Brain microvascular endothelial cell (primary cell): ENCODE measurements at regions not wholly inside any gene's neighbourhood (a gene's known extent, or its start where the extent isn't known, plus 50 kb on each side); places are given as distances from the start of the nearest gene placed in this dataset.
"Not testable (repeated sequence)": the region's sequence is repeated elsewhere in the genome, so short reads cannot be mapped to it uniquely, and the experiment has no call there.

Experiments used
- DNase-seq: peaks from one replicate; pipeline ENCODE4 v3.0.0-alpha.2; 2020
- H3K27ac ChIP-seq: fragments of 250-450 bp; sonication (Bioruptor Pico); 2 replicates; pipeline ENCODE4 v1.5.1; 2020; ENCODE audit warnings: mild to moderate bottlenecking, moderate library complexity
- H3K27me3 ChIP-seq: fragments of 250-450 bp; sonication (Bioruptor Pico); replicated peaks from 2 replicates; pipeline ENCODE4 v1.5.1; 2020; ENCODE audit warnings: mild to moderate bottlenecking
- H3K36me3 ChIP-seq: fragments of 250-450 bp; sonication (Bioruptor Pico); replicated peaks from 2 replicates; pipeline ENCODE4 v1.5.1; 2020; ENCODE audit warnings: mild to moderate bottlenecking
- H3K4me3 ChIP-seq: 2 replicates; pipeline ENCODE4 v1.5.1; 2011; ENCODE audit warnings: low read depth, mild to moderate bottlenecking, control low read depth, low read length, moderate library complexity
- CTCF ChIP-seq: IDR thresholded peaks from 2 replicates; pipeline ENCODE4 v1.5.1; 2011; ENCODE audit warnings: low read depth, mild to moderate bottlenecking, moderate library complexity, low read length, control low read depth, inconsistent platforms; ENCODE audit errors: missing control alignments
- in situ Hi-C: cut with HindIII; loops from 2 replicates; pipeline ENCODE4 v1.10.0; 2017; ENCODE audit warnings: low sequenced_read_pairs, low pct_ligation_motif_present

GRCh38 chr13:90502153-90502552, 845.3 kb upstream of the MIR17HG start:
- no peak for TF ChIP-seq CTCF
- DNase-seq = no peak
- Histone ChIP-seq H3K27ac (no peak overlapping the region), H3K27me3 (no peaks in the 10 kb centered on the region), H3K36me3 (no peaks in the 10 kb centered on the region), H3K4me3 (no peak overlapping the region)
- in situ Hi-C loops = no loop called here

GRCh38 chr13:90502762-90503161, 844.7 kb upstream of the MIR17HG start:
- no peak for TF ChIP-seq CTCF
- DNase-seq = no peak
- in situ Hi-C loops = no loop called here
- Histone ChIP-seq H3K27me3 (no peaks in the 10 kb centered on the region), H3K27ac (no peak overlapping the region), H3K36me3 (no peaks in the 10 kb centered on the region), H3K4me3 (no peak overlapping the region)

GRCh38 chr13:90510319-90510718, 837.2 kb upstream of the MIR17HG start:
- in situ Hi-C loops = no loop called here
- no peak for TF ChIP-seq CTCF
- Histone ChIP-seq H3K36me3 (no peaks in the 10 kb centered on the region), H3K4me3 (no peak overlapping the region), H3K27me3 (no peaks in the 10 kb centered on the region), H3K27ac (no peak overlapping the region)
- DNase-seq = no peak

GRCh38 chr13:90511903-90512302, 835.6 kb upstream of the MIR17HG start:
- DNase-seq = no peak
- H3K4me3 ChIP-seq = no peak overlapping the region
- no peak overlapping the region for H3K27ac ChIP-seq
- no peaks in the 10 kb centered on the region for H3K36me3 ChIP-seq
- TF ChIP-seq CTCF = no peak
- H3K27me3 ChIP-seq = no peaks in the 10 kb centered on the region
- in situ Hi-C loops = no loop called here

- H3K27ac ChIP-seq, in situ Hi-C loops, H3K4me3 ChIP-seq, H3K27me3 ChIP-seq, DNase-seq, H3K36me3 ChIP-seq: not testable (repeated sequence)
Observed at GRCh38 chr13:90514712-90515111, 832.8 kb upstream of the MIR17HG start.

GRCh38 chr13:90518417-90518816, 829.1 kb upstream of the MIR17HG start:
- no peak for DNase-seq
- Histone ChIP-seq H3K4me3 (no peak overlapping the region), H3K36me3 (no peaks in the 10 kb centered on the region), H3K27ac (no peak overlapping the region), H3K27me3 (no peaks in the 10 kb centered on the region)
- no peak for TF ChIP-seq CTCF
- in situ Hi-C loops = no loop called here
